ENCODE measurements at regions not wholly inside any gene's neighbourhood (a gene's known extent, or its start where the extent isn't known, plus 50 kb on each side); places are given as distances from the start of the nearest gene placed in this dataset.
"Not testable (repeated sequence)": the region's sequence is repeated elsewhere in the genome, so short reads cannot be mapped to it uniquely, and the experiment has no call there.

- no peak for DNase-seq
Observed at GRCh38 chr13:37985281-37985680, 115.7 kb upstream of the TRPC4 start.

DNA sequence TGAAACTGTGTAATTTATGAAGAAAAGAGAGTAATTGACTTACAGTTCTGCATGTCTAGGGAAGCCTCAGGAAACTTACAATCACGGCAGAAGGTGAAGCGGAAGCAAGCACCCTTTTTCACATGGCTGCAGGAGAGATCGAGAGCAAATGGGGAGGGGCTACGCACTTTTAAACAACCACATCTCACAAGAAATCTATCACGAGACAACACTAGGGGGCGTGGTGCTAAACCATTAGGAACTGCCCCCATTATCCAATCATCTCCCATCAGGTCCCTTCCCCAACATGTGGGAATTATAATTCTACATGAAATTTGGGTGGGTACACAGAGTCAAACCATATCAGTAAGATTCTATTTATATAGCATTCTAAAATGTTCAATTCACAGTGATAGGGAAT is 114.8 kb upstream of the TRPC4 start:
- peak; percentile 14 for DNase-seq

- no peak for DNase-seq
Observed at GRCh38 chr13:37981932-37982331, 112.4 kb upstream of the TRPC4 start.

- no peak for DNase-seq
Observed at GRCh38 chr13:37978680-37979079, 109.1 kb upstream of the TRPC4 start.

DNA sequence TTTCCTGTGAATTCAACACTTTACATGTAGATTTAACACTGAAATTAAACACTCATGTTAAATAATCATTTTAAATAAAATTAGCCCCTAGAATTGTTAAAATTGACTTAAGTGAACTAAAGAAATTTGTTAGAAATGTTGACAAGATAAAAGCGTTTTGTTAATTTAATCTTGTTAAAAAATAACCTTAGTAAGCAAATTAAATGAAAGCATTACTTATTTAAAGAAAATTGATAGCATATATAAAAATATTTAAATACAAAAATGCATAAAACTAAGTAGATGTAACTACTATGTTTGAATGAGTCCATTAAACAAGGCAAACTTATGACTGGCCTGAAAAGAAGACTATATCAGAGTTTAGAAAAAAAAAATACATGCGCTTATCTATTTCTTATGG is 99.0 kb upstream of the TRPC4 start:
- DNase-seq: no peak

DNA sequence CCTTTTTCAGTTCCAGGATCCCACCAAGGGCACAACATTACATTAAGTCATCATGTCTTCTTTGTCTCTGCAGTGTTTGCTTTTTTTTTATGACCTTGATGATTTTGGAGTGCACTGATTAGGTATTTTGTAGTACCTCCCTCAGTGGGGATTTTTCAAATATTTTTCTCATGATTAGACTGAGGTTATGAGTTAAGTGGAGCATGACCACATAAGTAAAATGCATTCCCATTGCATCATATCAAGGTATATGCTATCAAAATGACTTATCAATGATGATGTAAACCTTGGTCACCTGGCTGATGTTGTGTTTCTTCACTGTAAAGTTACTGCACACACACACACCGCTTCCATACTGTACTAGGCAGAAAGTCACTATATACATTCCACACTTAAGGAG is 96.7 kb upstream of the TRPC4 start:
- no peak for DNase-seq

- DNase-seq: peak; percentile 15
Observed at GRCh38 chr13:37960427-37960826, 90.9 kb upstream of the TRPC4 start.

DNA sequence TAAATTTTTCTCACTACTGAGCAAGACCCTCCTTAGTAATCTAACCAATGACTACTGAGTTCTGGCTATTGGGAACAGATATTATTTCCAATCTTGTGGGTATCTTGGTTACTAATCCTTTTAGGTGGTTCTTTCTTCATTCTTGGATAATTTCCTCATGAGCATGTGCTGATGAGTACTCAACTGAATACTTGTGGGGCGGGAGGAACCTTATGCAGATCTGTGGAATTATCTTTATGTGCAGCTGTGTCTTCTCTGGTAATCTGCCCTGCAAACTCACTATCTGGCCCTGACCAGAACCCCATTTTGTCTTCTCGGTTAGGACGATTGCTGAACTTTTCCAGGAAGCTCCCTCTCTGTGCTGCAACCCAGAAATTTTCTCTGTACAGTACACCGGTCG is 89.7 kb upstream of the TRPC4 start:
- DNase-seq: peak; percentile 78

DNA sequence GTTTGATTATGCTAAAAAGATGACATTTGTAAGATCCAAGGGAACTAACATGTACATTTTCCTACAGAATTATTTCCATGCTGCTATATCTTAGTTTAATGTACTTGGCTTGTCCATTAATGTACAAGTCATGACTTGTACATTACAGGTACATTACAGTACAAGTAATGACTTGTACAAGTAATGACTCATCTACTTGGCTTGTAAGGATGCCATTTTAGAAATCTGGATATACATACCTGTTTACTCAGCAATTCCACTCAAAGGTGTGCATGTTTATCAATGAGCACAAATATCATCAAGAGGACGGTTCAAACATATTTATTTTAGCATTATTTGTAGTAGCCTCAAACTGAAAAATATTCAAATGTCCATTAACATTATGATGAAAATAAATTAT is 87.0 kb upstream of the TRPC4 start:
- no peak for DNase-seq

DNA sequence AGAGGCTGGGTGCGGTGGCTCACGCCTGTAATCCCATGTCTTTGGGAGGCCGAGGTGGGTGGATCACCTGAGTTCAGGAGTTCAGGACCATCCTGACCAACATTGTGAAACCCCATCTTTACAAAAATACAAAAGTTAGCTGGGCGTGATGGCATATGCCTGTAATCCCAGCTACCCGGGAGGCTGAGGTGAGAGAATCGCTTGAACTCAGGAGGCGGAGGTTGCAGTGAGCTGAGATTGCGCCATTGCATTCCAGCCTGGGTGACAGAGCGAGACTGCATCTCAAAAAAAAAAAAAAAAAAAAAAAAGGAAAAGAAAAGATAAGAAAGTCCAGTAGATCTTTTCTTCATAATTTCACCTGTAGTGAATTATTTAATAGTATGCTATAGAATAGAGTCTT is 85.0 kb upstream of the TRPC4 start:
- DNase-seq: not testable (repeated sequence)

DNA sequence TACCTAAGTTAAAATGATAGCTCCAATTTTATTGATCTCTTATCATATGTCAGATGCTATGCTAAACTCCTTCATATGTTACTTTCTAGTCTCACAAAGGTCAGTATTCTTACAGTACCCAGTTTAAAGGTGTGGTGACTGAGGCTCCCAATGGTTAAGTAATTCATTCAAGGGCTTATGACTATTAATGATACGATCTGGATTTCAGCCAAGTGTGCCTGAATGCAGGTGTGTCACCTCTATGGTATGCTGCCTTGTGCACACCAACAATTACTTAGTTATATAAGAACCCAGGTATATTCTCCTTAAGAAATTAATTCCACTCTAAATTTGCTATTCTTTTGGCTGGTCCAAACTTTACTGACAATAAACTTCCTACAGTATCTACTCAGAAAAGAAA is 84.6 kb upstream of the TRPC4 start:
- no peak for DNase-seq

- no peak for DNase-seq
Observed at GRCh38 chr13:37953696-37954095, 84.1 kb upstream of the TRPC4 start.

GRCh38 chr13:37950016-37950415 is 80.4 kb upstream of the TRPC4 start:
- no peak for DNase-seq

- no peak for DNase-seq
Observed at GRCh38 chr13:37947419-37948140, 78.0 kb upstream of the TRPC4 start.

DNA sequence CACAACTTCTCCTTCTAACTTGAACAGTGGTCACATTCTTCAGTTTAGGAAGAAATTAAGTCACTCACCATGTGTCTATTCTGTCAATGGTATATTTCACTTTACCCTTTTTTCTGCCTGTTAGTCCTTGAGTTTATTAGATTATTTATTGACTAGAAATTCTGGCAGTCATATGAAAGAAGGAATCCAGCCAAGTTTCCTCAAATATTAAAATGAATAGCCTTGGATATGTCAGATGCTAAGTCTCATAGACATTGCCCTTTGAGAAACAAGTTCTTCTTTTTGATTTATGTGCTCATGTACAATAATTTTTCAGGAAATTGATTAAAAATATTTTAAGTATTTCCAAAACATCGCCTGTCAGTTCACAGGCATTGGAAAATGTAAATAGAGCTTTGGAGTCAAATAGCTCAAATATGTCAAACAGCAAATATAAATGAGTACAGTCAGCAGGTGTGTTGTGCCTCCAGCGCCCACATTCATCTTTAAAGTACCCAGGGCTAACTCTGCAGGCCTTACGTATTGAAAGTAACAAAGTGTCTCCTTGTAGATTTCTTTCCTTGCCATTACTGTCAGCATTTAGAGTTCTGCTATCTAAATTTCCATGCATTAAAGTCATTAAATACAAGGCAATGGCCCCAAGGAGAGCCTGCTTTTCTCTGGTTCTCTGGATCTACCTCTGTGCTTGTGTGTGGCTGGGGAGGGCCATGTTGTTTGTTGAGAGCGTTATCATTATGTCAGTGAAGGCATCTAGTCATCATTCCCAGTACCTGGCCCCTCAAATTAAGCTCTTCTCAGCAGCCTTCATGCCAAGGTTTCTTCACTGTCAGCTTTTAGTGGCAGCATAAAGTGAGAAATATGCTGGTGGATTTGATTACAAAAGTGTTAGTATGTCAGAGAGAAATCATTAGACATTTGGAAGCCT is 76.3 kb upstream of the TRPC4 start:
- no peak for DNase-seq

DNA sequence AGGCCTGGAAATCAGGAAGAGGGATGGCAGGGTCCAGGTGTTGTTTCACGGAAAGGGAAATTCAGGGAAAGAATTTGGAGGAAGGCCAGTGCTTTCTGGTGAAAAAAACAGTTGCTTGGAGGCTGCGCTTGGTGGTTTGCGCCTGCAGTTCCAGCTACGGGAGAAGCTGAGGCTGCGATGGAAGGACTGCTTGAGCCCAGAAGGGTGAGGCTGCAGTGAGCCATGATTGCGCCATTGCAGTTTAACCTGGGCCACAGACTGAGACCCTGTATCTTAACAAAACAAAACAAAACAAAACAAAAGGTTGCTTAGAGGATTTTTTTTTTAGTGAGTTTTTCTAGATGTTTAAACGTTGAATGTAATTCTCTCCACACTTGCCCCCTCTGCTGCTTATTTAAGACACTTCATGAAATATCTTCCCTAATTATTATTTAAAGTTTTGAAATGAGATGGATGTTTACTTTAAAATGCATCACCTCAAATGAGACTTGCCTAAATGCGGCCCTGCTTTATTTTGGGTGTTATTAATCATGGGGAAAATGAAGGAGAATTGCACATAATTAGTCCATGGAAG is 75.4 kb upstream of the TRPC4 start:
- DNase-seq: no peak

DNA sequence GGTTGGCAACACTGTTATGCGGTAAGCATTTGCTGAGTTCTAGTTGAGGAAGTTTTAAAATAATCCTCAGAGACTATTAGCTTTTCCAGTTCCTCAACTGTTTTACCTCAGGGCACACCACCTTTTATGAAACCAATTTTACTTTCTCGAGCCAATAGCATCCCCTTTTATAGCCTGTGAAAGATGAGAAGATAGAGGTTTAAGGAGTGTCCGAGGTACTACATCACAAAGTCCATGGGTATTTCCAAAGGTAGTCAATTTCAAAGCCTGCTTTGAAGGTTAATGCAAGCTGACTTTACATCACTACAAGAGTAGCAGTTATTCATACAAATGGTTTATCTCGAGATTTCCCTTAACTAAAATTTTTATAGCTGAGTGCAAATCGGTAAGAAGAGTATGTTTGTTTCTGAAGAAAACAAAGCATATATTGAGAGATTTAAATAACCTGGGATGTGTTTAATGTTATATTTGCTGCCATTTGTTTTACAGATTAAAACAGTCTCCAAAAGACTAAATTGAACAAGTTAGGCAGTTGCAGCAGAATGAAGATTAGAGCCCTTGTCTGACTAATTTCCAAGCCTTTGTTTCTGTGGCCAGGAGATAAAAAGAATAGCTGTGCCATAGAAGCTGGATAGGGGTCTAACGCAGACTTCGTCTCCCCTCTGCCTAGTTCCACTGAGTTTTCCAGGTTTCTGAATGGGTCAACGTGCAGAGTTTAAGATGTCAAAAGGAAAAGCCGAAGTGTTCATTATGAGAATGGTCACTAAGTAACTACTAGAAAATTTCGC is 74.7 kb upstream of the TRPC4 start:
- no peak for DNase-seq

GRCh38 chr13:37942929-37943328 is 73.4 kb upstream of the TRPC4 start:
- DNase-seq: no peak

DNA sequence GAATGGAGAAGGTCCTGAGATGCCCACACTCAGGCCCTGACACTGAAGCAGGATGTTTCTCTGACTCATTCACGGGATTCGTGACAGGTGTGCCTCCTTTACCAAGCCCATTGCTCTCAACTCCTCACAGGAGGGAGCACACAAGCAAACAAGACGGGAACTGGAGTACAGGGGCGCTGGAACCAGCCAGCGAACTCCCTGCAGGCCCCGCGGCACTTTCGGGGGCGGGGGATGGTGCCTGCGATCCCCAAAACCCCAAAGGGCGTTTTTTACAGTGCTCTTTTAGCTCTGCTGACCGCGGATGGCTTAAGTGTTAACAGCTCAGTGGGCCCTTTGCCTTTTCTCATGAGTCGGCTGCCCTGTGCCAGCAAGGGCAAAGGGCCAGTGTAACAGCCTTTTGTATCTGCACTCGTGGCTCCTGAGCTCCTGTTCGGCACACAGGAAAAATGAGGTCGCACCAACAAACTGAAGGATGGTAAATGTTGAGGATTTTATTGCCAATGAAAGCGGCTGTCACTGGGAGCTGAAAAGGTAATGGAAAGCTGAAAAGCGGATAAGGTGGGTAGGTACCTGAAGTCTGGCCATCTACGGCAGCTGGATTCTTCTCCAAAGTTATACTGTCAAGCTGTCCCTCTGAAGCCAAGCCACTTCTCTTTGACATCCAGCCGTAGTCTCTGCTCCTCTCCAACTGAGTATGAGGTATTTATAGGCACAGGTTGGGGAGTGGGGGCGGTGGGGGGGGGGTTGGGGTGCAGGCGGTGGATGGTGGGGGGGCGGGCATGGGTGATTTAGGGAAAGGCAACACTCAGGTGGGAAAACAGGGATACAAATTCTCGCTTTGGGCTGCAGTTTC is 65.0 kb upstream of the TRPC4 start:
- DNase-seq: no peak

DNA sequence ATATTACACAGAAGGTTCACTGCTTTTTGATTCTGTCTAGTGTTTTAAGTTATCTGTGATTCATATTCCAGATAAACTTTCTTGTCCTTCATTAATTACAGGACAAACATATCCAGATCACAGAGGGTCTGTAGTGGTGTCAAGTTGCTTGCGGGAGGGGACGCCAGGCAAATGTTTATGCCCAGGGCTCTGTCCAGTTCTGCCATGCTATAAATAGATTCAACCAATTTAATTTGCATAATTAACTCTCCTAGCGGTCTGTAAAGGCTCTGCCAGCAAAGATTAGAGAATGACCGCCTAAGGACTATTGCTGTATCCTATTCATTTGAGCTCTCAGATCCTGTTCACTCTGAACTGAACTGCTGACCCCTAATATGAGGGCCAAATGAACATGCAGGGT is 59.7 kb upstream of the TRPC4 start:
- no peak for DNase-seq

DNA sequence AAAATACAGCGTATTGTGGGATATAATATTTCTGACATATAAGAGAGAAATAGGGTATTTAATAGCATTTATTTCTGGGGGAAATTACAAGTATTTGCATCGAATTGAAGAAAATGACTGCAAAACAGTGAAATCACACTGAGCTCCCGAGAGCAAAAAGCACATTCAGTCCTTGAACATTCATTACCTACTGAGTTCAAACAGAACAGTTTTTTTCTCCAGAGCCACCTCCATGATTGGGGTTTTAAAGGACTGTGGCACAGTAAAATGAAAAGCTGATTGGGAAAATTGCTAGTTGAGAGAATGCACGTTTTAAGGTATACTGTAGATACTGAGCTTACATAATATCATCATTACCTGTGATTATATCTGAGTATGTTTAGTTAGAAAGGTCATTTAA is 58.0 kb upstream of the TRPC4 start:
- DNase-seq: no peak

GRCh38 chr13:37925878-37926473 is 56.4 kb upstream of the TRPC4 start:
- DNase-seq: no peak
